Hematopoietic multipotent progenitor cell treated with erythropoietin and hydrocortisone succinate and interleukin-3 and kit ligand, for 4 days (in vitro differentiated cells): ENCODE measurements at regions not wholly inside any gene's neighbourhood (a gene's known extent, or its start where the extent isn't known, plus 50 kb on each side); places are given as distances from the start of the nearest gene placed in this dataset.

Experiments
- DNase-seq: peaks from one replicate; pipeline ENCODE4 v3.0.0-alpha.2; 2015

- no peak for DNase-seq
Measured at GRCh38 chr7:27464970-27465369, 197.7 kb downstream of the HIBADH start.

GRCh38 chr7:27466703-27467102 is 196.0 kb downstream of the HIBADH start:
- no peak for DNase-seq

- DNase-seq = no peak
Measured at GRCh38 chr7:27472043-27472442, 190.6 kb downstream of the HIBADH start.
